ENCODE measurements at regions not wholly inside any gene's neighbourhood (a gene's known extent, or its start where the extent isn't known, plus 50 kb on each side); places are given as distances from the start of the nearest gene placed in this dataset.

DNA sequence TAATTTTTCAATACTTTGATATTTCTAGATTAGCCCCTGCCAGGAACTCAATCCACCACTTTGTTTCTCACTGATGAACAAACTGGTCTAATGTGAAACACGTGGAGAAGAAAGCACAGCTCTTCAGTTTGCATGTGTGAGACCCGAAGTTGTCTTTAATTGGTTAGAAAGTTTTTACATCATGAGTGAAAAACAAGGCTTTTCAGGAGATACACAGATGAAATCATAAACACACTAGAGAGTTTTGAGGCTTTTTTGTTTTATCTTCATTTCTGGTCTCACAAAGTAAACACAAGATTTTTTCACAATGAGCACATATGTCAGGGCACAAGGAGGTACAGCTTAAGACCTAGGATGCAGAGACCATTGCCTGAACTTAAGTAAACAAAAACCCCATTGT lies 84.5 kb upstream of the MOCS2 start:
- peaks cover 9% of the 10 kb centered on the region for H3K4me1 Mint-ChIP-seq (ENCODE audit: low read depth, unreplicated experiment)
- no peak for TF ChIP-seq CTCF (IDR thresholded peaks at IDR 0.05; ENCODE audit: unreplicated experiment)
- no peak for DNase-seq
- BruUV-seq (replicated peaks) = no TSS peak
- no peak overlapping the region for H3K4me3 Mint-ChIP-seq (ENCODE audit: low read depth, unreplicated experiment)
- H3K27ac Mint-ChIP-seq (ENCODE audit: unreplicated experiment) = no peak overlapping the region
- peaks cover 5% of the 10 kb centered on the region for H3K9me3 Mint-ChIP-seq (ENCODE audit: low read depth, unreplicated experiment)
- intact Hi-C loops (cut with micrococcal nuclease; ENCODE audit: unreplicated experiment) = no loop called here
- no peaks in the 10 kb centered on the region for H3K27me3 Mint-ChIP-seq (ENCODE audit: unreplicated experiment)
- CTCF ChIA-PET = no interaction called here
- H3K36me3 Mint-ChIP-seq (ENCODE audit: insufficient read depth, unreplicated experiment) = no peaks in the 10 kb centered on the region

DNA sequence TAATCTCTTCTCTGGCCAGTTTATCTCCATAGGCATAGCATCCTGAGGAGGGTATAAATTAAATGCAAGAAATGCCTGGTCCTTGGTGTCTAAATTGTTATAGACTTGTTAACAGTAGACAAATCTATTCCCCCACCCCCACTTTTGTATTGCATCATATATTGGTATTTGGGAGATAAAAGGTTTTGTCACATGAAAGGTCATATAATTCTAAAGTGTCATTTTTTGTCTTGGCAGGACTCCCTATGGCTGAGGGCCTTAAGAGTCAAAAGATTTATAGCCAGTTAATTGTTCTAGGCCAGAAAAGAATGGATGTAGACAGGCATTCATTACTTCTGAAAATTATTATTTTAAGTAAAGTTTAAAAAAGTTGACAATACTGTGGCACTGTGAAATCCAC lies 90.3 kb upstream of the MOCS2 start:
- BruUV-seq (replicated peaks) = no TSS peak
- H3K27me3 Mint-ChIP-seq (ENCODE audit: unreplicated experiment) = no peaks in the 10 kb centered on the region
- H3K4me3 Mint-ChIP-seq (ENCODE audit: low read depth, unreplicated experiment) = no peak overlapping the region
- intact Hi-C loops (cut with micrococcal nuclease; ENCODE audit: unreplicated experiment) = no loop called here
- CTCF ChIA-PET = interaction anchor here (0.6 kb wide), 1 partner anchor 11 kb away, joined by 3 read pairs; no protein-coding TSS in a partner anchor
- H3K9me3 Mint-ChIP-seq (ENCODE audit: low read depth, unreplicated experiment) = no peaks in the 10 kb centered on the region
- no peak for DNase-seq
- no peak for TF ChIP-seq CTCF (IDR thresholded peaks at IDR 0.05; ENCODE audit: unreplicated experiment)
- no peaks in the 10 kb centered on the region for H3K4me1 Mint-ChIP-seq (ENCODE audit: low read depth, unreplicated experiment)
- no peaks in the 10 kb centered on the region for H3K36me3 Mint-ChIP-seq (ENCODE audit: insufficient read depth, unreplicated experiment)
- H3K27ac Mint-ChIP-seq (ENCODE audit: unreplicated experiment) = no peak overlapping the region

DNA sequence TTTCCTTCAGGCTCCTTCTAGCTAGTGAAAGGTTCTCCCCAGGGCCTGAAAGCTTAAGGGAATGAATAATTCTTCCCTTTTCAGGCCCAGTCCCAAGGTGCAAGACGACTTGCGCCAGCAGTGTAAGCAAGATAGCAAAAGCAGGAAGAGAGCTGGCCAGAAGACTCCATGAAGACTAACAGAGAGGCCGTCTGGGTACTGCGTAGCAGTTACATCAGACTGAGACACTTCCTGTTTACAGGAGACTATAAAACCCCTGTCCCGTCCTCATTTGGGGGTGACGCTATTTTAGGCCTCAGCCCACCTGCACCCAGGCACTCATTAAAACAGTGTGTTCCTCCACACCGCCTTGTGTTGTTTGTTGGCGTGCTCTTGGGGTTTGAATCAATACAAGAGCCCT lies 90.7 kb upstream of the MOCS2 start:
- no peak for TF ChIP-seq CTCF (IDR thresholded peaks at IDR 0.05; ENCODE audit: unreplicated experiment)
- Mint-ChIP-seq H3K27me3 (ENCODE audit: unreplicated experiment) (no peaks in the 10 kb centered on the region), H3K27ac (ENCODE audit: unreplicated experiment) (no peak overlapping the region), H3K36me3 (ENCODE audit: insufficient read depth, unreplicated experiment) (no peaks in the 10 kb centered on the region), H3K4me1 (ENCODE audit: low read depth, unreplicated experiment) (no peaks in the 10 kb centered on the region), H3K4me3 (ENCODE audit: low read depth, unreplicated experiment) (no peak overlapping the region), H3K9me3 (ENCODE audit: low read depth, unreplicated experiment) (no peaks in the 10 kb centered on the region)
- no TSS peak for BruUV-seq (replicated peaks)
- intact Hi-C loops (cut with micrococcal nuclease; ENCODE audit: unreplicated experiment) = no loop called here
- no peak for DNase-seq
- CTCF ChIA-PET = interaction anchor here (0.6 kb wide), 1 partner anchor 11 kb away, joined by 3 read pairs; no protein-coding TSS in a partner anchor

GRCh38 chr5:53201746-53202145 lies 92.2 kb upstream of the MOCS2 start:
- CTCF ChIA-PET = no interaction called here
- Mint-ChIP-seq H3K27me3 (ENCODE audit: unreplicated experiment) (no peaks in the 10 kb centered on the region), H3K36me3 (ENCODE audit: insufficient read depth, unreplicated experiment) (no peaks in the 10 kb centered on the region), H3K4me3 (ENCODE audit: low read depth, unreplicated experiment) (no peak overlapping the region), H3K9me3 (ENCODE audit: low read depth, unreplicated experiment) (no peaks in the 10 kb centered on the region), H3K4me1 (ENCODE audit: low read depth, unreplicated experiment) (no peaks in the 10 kb centered on the region), H3K27ac (ENCODE audit: unreplicated experiment) (no peak overlapping the region)
- intact Hi-C loops (cut with micrococcal nuclease; ENCODE audit: unreplicated experiment) = no loop called here
- DNase-seq = no peak
- TF ChIP-seq CTCF (IDR thresholded peaks at IDR 0.05; ENCODE audit: unreplicated experiment) = no peak
- no TSS peak for BruUV-seq (replicated peaks)
